ENCODE measurements at regions not wholly inside any gene's neighbourhood (a gene's known extent, or its start where the extent isn't known, plus 50 kb on each side); places are given as distances from the start of the nearest gene placed in this dataset.
"Not testable (repeated sequence)": the region's sequence is repeated elsewhere in the genome, so short reads cannot be mapped to it uniquely, and the experiment has no call there.

DNA sequence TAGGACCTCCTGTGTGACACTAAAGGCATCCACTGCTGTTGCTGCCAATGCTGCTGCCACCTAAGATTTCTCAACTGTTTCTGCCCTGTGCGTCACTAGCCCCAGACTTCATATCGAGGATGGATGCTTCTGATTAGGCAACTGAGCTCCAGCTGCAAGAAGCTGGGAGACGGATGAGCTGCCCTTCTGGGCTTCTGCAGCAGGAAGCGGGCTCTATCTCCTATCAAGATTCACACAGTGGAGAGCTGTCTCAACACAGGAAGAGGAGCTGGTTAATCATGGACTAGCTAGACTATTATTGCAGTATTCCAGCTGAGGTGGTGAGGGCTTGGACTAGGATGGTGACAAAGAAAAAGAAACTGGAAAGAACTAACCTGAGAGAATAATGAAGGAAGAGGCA lies 59.2 kb upstream of the PELI2 start:
- DNase-seq: no peak

DNA sequence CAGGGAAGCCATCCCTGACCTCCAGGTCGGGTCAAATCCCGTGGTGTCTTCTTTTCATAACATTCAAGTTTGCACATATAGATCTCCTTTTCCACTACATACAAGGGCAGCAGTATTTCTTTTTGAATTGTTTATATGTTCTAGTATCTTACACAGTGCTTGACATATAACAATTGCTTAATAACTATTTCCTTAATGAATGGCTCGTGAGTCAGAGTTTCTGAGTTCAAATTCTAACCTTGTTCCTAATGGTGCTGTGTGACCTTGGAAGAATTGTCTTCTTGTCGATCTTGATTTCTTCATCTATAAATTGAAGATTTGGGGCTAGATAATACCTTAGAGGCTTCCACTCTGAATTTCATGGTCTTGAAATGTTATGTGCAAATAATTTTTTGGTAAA lies 57.2 kb upstream of the PELI2 start:
- DNase-seq: no peak

GRCh38 chr14:56063131-56063530 lies 55.1 kb upstream of the PELI2 start:
- no peak for DNase-seq

DNA sequence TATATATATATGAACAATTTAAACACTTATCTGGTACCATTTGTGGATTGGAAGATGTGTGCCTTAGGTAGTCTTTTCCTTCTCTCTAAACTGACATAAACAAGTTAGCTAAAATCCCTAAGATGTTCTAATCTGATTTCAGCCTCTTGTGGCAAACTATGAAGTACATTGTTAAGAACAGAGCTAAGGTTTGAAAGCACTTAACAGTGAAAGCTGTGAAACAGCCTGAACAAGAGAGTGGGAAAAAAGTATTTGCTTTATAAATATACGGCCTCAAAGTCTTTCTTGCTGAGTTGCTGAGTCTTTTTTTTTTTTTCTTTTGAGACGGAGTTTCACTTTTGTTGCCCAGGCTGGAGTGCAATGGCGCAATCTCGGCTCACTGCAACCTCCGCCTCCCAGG lies 53.7 kb upstream of the PELI2 start:
- DNase-seq: no peak

DNA sequence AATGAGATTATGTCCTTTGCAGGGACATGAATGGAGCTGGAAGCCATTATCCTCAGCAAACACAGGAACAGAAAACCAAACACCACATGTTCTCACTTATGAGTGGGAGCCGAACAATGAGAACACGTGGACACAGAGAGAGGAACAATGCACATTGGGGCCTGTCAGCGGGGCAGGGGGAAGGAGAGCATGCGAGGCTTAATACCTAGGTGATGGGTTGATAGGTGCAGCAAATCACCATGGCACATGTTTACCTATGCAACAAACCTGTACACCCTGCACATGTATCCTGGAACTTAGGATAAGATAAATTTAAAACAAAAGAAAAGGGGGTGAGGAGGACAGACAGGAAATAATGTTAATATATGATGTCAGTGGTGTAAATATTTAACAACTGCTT lies 53.0 kb upstream of the PELI2 start:
- DNase-seq: not testable (repeated sequence)

- DNase-seq: no peak
Measured at GRCh38 chr14:56065621-56066290, 52.5 kb upstream of the PELI2 start.
